ENCODE measurements at regions not wholly inside any gene's neighbourhood (a gene's known extent, or its start where the extent isn't known, plus 50 kb on each side); places are given as distances from the start of the nearest gene placed in this dataset.

DNA sequence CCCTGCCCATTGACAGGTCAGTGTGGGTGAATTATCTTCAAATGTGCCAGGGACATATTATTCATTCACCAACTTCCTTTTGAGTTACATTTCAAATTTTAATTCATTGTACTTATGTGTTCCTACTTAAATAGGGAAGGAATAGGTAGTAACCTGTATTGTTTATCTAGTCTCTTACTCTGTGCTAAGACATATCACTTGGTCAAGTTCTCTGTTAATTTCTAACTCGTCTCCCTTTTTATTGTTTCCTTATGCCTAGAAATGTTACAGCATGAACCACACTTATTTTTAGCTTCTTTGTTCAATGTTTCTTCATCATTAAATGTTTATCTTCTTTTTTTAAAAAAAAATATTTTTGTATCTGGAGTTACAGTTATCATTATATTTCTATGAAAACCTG, 151.9 kb downstream of the HAUS1 start:
- H3K4me3 ChIP-seq (ENCODE audit: low read depth, low read length) = no peak overlapping the region
- TF ChIP-seq, protein P1, sequence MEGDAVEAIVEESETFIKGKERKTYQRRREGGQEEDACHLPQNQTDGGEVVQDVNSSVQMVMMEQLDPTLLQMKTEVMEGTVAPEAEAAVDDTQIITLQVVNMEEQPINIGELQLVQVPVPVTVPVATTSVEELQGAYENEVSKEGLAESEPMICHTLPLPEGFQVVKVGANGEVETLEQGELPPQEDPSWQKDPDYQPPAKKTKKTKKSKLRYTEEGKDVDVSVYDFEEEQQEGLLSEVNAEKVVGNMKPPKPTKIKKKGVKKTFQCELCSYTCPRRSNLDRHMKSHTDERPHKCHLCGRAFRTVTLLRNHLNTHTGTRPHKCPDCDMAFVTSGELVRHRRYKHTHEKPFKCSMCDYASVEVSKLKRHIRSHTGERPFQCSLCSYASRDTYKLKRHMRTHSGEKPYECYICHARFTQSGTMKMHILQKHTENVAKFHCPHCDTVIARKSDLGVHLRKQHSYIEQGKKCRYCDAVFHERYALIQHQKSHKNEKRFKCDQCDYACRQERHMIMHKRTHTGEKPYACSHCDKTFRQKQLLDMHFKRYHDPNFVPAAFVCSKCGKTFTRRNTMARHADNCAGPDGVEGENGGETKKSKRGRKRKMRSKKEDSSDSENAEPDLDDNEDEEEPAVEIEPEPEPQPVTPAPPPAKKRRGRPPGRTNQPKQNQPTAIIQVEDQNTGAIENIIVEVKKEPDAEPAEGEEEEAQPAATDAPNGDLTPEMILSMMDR (IDR thresholded peaks at IDR 0.05; ENCODE audit: low read depth, low read length) = no peak
- H3K27me3 ChIP-seq = no peaks in the 10 kb centered on the region
- no peaks in the 10 kb centered on the region for H3K36me3 ChIP-seq
- no peaks in the 10 kb centered on the region for H3K4me1 ChIP-seq
- no peaks in the 10 kb centered on the region for H3K9me3 ChIP-seq
- no peak for DNase-seq

DNA sequence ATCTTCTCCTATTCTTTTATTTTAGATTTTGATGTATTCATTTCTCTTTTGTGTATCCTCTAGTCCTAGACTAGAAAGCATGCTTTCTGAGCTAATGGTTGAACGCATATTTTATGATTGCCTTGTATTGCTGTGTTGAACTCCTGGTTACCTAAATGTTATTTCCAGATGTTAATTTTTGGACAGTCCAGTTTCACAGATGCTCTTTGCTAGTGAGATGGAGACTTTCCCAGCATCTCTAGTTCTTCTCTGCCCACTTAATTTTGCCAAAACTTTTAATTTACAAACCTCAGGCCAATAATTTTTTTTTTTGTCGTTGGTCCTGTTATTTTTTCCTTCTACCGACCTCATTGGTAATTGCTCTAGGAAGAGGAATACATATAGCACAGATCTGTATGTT, 153.2 kb downstream of the HAUS1 start:
- DNase-seq = no peak
- H3K4me3 ChIP-seq (ENCODE audit: low read depth, low read length) = no peak overlapping the region
- no peaks in the 10 kb centered on the region for H3K9me3 ChIP-seq
- H3K36me3 ChIP-seq = no peaks in the 10 kb centered on the region
- H3K4me1 ChIP-seq = no peaks in the 10 kb centered on the region
- H3K27me3 ChIP-seq = no peaks in the 10 kb centered on the region
- TF ChIP-seq, protein P1 (IDR thresholded peaks at IDR 0.05; ENCODE audit: low read depth, low read length) = no peak

DNA sequence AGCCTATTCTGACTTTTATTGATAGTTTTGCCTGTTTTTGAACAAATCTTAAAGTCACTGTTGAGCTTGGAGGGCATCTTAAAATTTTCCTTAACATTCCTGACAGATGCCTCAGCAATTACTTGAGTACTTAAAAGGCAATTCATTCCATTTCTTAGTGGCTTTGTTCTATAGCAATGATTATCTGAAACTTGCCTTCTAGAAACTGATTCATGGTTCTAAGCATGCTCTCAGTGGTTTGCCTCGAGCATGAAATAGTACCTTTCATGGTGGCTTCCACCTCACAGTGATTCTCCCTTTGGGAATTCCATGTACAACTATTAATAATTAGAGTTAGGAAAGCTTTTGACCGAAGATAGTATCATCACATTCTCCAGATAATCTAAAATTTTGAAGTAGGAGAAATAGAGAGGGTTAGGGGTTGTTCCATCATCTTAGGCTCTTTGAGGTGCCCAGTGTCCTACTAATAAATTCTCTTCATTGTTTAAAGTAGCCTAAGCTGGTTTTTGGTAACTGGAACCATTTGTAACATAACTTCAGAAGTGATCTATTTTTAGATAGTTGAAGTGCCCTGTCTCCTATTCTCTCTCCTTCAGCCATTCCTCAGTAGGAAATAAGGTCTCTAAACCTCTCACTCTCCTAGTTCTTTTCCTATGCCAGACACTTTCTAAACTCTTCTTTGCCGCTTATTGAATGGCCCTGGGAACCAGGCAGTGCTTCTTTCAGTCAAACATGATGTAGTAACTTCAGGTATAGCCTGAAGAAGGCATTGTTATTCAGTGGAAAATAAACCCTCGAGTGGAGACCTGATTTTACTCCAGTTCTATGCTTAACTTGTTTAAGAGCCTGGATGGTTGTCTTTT, 156.1 kb downstream of the HAUS1 start:
- H3K4me1 ChIP-seq = no peaks in the 10 kb centered on the region
- no peak for DNase-seq
- H3K27me3 ChIP-seq = no peaks in the 10 kb centered on the region
- TF ChIP-seq, protein P1 (IDR thresholded peaks at IDR 0.05; ENCODE audit: low read depth, low read length) = no peak
- H3K9me3 ChIP-seq = no peaks in the 10 kb centered on the region
- no peaks in the 10 kb centered on the region for H3K36me3 ChIP-seq
- H3K4me3 ChIP-seq (ENCODE audit: low read depth, low read length) = no peak overlapping the region

DNA sequence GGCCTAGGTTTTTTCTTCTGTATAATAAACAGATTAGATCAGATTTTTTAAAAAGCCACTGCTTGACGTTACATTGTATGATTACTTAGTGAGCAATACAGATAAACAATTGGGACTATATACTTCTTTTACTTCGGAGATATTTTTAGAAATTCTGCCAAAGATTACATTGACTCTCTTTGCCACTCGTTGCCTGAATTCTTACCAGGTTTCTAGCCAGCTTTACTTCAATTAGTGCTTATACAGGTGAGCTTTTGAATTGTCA, 156.6 kb downstream of the HAUS1 start:
- no peak for DNase-seq
- H3K36me3 ChIP-seq = no peaks in the 10 kb centered on the region
- H3K4me1 ChIP-seq = no peaks in the 10 kb centered on the region
- H3K9me3 ChIP-seq = no peaks in the 10 kb centered on the region
- no peak overlapping the region for H3K4me3 ChIP-seq (ENCODE audit: low read depth, low read length)
- TF ChIP-seq, protein P1 (IDR thresholded peaks at IDR 0.05; ENCODE audit: low read depth, low read length) = no peak
- H3K27me3 ChIP-seq = no peaks in the 10 kb centered on the region

DNA sequence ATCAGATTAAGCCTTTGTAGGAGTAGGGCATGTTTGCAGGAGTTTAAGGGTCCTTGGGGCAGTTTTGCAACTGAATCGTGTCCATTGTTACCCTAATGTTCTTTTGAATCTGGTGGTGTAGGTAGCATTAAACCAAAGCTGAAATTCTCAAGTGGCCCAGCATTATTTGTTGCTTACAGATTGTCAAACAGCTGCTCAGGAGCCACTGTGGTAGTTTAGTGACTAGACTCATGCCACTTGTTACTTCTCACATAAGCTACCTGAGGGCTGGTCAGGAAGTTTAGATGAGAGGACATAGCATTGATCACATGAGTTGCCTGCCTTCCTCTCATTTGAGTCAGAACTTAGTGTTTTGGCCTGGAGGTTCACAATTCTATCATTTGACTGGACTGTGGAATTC, 157.6 kb downstream of the HAUS1 start:
- Histone ChIP-seq H3K4me3 (ENCODE audit: low read depth, low read length) (no peak overlapping the region), H3K4me1 (no peaks in the 10 kb centered on the region), H3K9me3 (no peaks in the 10 kb centered on the region), H3K36me3 (no peaks in the 10 kb centered on the region), H3K27me3 (no peaks in the 10 kb centered on the region)
- TF ChIP-seq, protein P1 (IDR thresholded peaks at IDR 0.05; ENCODE audit: low read depth, low read length) = no peak
- no peak for DNase-seq

DNA sequence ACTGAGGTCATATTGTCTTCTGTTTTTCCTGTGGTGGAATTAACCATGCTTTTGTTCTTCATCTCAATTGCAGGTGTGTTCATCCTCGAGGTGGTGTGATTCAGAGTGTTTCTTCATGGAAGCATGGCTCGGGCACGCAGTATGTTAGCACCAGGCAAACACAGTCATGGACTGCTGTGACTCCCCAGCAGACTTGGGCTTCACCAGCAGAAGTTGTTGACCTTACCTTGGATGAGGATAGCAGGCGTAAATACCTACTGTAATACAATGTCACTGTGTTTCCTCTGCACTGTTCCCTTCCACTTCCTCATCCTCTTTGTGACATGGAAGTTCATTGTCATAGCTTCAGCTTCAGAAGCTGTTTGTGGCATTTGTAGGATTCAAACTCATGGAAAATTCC, 158.7 kb downstream of the HAUS1 start:
- Histone ChIP-seq H3K4me1 (no peaks in the 10 kb centered on the region), H3K27me3 (no peaks in the 10 kb centered on the region), H3K9me3 (no peaks in the 10 kb centered on the region), H3K36me3 (no peaks in the 10 kb centered on the region), H3K4me3 (ENCODE audit: low read depth, low read length) (no peak overlapping the region)
- DNase-seq = no peak
- TF ChIP-seq, protein P1 (IDR thresholded peaks at IDR 0.05; ENCODE audit: low read depth, low read length) = no peak

All from BE2C (cell line).